OCI-LY7 (cell line): ENCODE measurements at regions not wholly inside any gene's neighbourhood (a gene's known extent, or its start where the extent isn't known, plus 50 kb on each side); places are given as distances from the start of the nearest gene placed in this dataset.

ENCODE experiments used
- EZH2phosphoT487 ChIP-seq: fragments of 200-600 bp; sonication (generic); IDR thresholded peaks from 2 replicates; pipeline ENCODE4 v1.6.1; 2018; ENCODE audit warnings: low read depth, borderline replicate concordance, mild to moderate bottlenecking, mixed run types, antibody characterized with exemption, low read length, moderate library complexity, mixed read lengths
- TF ChIP-seq, protein P1 (sequence below): fragments of 200-600 bp; sonication (generic); conservative IDR thresholded peaks from 2 replicates; pipeline ENCODE4 v1.5.1; 2014; ENCODE audit warnings: mild to moderate bottlenecking, antibody characterized with exemption, low read length, moderate library complexity, mixed read lengths

DNA sequence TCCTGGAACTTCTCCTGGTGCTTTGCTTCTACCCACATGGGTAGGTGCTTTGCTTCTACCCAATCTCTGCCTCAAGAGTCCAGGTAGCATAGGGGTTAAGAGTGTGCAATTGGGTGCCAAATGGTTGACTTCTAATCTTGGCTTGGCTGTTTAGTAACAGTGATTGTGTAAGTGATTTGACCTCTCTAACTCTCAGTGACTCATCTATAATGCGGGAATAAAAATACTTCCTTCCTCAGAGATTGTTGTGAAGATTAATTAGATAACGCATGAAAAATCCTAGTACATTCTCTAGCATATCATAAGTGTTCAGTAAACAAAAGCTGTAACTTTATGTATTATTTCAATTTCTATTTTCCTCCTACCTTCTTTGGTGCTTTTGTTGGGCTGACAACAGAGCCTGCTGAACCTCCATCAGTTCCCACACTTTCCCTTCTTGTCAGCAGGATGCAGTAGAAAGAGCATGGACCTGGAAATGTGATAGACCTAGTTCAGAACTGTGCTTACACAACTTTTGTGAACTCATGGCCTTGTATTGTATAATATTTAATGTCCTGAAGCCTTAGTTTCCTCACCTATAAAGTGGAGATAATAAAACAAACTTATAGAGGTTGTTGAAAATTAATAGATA lies 72.9 kb upstream of the SMIM36 start:
- TF ChIP-seq, protein P1, sequence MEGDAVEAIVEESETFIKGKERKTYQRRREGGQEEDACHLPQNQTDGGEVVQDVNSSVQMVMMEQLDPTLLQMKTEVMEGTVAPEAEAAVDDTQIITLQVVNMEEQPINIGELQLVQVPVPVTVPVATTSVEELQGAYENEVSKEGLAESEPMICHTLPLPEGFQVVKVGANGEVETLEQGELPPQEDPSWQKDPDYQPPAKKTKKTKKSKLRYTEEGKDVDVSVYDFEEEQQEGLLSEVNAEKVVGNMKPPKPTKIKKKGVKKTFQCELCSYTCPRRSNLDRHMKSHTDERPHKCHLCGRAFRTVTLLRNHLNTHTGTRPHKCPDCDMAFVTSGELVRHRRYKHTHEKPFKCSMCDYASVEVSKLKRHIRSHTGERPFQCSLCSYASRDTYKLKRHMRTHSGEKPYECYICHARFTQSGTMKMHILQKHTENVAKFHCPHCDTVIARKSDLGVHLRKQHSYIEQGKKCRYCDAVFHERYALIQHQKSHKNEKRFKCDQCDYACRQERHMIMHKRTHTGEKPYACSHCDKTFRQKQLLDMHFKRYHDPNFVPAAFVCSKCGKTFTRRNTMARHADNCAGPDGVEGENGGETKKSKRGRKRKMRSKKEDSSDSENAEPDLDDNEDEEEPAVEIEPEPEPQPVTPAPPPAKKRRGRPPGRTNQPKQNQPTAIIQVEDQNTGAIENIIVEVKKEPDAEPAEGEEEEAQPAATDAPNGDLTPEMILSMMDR, result no peak
- TF ChIP-seq EZH2phosphoT487, result no peak
